Caki2 (cell line): ENCODE measurements at regions not wholly inside any gene's neighbourhood (a gene's known extent, or its start where the extent isn't known, plus 50 kb on each side); places are given as distances from the start of the nearest gene placed in this dataset.
"Not testable (repeated sequence)": the region's sequence is repeated elsewhere in the genome, so short reads cannot be mapped to it uniquely, and the experiment has no call there.

ENCODE experiments used
- DNase-seq: peaks from one replicate; pipeline ENCODE4 v3.0.0-alpha.2; 2015; ENCODE audit warnings: low read depth
- in situ Hi-C: cut with HindIII; loops from 2 replicates; pipeline ENCODE4 v1.10.0; 2016; ENCODE audit warnings: low sequenced_read_pairs, low pct_unique_long_range_greater_than_20kb, mixed read lengths

DNA sequence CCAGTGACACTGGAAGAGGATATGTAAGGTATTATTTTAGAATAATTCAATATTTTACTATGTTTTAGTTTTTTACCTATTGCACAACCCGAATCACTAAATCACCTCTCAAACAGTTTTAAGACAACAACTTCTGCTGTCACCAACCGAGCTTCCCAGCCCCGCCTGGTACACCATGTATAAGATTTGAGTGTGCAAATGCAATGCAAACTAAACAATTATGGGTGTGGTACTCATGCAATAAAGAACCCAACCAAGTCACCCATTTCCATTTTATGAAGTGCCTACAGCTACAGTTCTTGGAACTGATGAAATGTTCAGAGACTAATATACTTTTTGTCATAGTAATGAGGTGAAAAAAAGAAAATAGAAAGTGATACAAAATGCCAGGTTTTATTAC, 256.2 kb downstream of the TAFA4 start:
- in situ Hi-C loops, result no loop called here
- no peak for DNase-seq

DNA sequence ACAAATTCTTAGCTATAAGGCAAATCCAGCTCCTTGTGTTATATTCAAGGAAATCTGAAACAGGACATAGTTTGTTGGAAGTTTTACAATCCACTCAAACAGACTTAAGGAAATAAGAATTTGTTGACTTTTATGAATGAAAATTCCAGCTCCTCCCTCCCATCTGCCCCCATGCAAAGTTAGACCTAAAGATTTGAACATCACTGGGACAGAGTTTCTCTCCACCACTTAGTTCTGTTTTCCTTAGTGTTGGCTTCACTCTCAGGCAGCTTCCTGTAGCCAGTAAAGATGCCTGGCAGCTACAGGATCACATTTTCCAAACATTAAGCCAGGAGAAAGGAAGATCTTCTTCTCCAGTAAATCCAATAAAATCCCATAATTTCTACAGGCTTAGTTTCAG, 265.0 kb downstream of the TAFA4 start:
- in situ Hi-C loops, result no loop called here
- no peak for DNase-seq

DNA sequence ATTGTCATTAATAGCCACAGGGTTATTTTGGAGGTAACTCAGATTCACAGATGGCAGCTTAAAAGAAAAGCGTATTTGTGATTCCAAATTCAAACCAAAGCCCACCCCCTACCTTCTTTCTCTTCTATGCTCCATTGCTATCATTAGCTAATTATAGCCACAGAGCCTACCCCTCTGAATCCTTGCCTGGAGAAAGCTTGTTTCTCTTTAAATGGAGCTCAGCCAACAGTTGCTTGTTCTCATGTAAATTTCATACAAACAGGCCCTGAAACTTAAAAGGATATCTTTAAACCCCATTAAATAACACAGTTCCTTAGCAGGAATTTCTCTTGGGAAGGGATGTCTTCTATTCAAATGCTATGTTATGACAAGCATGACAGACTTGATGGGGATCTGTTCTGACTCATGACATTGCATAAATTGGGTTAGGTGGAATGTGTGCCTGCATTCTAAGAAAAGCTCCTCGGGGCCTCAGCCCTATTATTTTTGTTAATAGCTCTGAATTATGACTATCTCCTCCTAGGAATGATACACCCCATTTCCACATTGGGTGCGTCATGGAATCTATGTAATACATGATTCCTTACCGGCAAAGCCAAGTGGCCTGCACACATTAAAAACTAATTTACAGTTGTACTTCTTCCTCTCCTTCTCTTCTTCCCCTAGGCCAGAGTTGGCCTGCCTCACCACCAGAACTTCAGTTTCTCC, 265.8 kb downstream of the TAFA4 start:
- DNase-seq, result no peak
- in situ Hi-C loops, result no loop called here

DNA sequence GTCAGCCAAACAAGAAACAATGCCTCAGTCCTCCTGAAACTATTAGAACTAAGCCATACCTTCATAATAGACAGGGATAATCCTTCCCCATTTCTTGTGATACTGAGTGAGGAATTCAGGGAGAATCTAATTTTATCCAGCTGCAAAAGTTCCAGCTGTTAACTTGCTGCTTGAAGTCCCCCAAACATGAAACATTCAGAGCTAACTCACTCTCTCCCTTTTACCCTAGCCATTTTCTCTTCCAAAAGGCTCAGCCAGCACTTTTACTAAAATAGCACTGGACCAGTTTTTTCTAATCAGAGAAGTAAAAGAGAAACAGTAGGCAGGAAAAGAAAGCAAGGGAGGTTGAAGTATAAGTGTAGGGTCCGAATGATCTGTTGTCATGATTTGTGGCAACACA, 268.1 kb downstream of the TAFA4 start:
- DNase-seq, result no peak
- in situ Hi-C loops, result no loop called here

DNA sequence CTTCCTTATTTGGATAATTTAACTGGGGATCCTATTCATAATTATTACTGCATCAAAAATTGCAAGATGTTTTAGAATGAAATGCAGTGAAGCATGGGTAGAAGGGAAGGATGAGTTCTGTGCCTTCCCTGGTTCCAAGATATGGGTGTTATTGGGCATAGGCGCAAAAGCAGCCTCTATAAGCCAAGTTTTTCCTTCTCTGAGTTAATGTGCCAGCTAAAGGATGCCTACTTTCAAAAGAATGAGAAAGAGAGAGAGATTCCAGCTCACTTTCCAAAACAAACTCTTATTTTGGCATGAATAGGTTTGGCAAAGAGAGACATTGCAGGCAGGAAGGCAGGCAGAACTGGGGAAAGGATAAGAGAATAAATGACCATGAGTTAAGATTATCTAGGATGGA, 270.2 kb downstream of the TAFA4 start:
- in situ Hi-C loops, result no loop called here
- no peak for DNase-seq

DNA sequence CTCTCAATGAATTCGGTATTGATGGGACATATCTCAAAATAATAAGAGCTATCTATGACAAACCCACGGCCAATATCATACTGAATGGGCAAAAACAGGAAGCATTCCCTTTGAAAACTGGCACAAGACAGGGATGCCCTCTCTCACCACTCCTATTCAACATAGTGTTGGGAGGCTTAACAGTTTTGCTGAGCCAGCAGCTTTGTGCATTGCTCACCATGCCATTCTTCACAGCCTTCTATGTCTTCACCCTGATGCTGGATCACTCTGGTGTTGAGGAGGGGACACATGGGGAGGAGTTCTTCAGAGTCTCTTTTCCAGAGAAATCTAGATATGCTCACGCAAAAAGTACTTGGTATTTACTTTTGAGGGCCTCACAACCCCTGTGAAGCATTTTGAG, 281.7 kb downstream of the TAFA4 start:
- DNase-seq, in situ Hi-C loops: not testable (repeated sequence)

DNA sequence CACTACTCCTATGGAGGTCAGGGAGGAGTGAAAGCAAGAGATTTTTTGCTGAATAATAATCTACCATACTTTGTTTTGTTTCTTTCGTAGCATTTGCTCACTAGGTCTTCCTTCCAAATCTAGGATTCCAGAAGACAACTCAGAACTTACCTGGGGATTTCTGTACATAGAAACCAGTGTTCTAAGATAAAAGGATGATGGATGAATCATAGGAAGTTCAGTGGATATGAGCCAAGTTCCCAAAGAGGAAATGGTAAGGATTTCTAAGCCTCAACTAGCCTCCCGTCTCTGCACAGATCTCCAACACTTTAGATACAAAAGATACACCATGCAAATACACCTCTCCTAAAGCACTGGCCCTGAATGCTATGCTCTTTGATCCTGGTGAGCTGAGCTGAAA, 283.9 kb downstream of the TAFA4 start:
- no peak for DNase-seq
- in situ Hi-C loops, result no loop called here

DNA sequence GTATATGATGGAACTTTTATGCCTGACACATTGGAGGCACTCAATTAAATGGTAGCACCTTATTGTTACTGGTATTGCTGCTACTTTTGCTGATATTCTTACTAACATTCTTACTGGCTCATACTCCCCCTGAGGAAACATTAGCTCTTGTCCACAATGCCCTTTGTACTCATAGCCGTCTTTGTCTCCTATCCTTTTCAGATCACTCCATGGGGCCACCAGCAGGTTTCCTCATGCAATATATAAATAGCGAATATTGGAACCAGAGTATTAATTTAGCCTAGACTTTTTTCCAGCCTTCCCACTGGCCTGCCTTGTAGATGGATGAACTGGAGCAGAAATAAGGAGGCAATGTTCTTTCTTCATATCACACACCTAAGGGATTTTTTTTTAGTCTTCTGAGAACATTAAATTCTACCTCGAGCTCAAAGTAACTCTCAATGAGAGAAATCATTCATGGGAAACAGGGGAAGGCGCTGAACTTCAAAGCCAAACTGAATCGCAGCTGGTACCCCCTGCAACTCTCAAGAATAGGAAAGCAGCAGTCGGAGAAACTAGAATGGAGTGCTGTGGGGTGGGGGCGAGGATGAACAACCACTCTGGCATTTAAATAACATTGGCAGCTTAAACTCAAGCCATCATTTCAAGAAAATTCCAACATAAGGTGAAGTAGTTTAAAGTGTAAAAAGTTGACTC, 300.3 kb downstream of the TAFA4 start:
- in situ Hi-C loops, result no loop called here
- DNase-seq, result no peak

DNA sequence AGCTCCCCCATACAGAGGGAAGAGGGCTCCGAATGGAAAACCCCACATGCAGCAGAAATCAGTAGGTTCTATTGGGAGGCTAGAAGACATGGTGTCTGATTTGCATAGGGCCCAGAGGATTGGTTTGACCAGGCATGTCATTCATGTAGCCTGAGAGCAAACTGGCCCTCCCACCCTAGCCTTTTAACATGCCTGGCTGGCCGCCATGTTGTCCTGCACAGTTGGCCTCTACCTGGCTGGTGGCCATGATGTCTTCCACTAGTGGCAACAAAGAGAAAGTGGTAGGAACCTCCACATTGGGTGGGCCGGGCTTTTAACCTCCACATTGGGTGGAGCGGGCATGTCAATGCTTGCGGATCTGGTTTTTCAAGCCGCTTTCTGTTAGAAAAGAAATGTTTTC, 312.1 kb downstream of the TAFA4 start:
- in situ Hi-C loops, result no loop called here
- DNase-seq, result no peak

DNA sequence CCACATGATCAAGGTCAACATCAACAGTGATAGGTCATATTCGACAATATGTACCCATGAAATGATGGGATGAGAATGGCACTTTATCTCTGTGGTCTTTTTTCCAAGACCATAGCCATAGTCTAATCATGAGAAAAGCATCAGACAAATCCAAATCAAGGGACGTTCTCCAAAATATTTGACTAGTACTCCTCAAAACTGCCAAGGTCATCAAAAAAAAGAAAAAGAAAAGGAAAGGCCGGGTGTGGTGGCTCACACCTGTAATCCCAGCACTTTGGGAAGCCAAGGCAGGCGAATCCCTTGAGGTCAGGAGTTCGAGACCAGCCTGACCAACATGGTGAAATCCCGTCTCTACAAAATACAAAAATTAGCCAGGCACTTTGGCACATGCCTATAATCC, 318.3 kb downstream of the TAFA4 start:
- in situ Hi-C loops, result no loop called here
- no peak for DNase-seq

DNA sequence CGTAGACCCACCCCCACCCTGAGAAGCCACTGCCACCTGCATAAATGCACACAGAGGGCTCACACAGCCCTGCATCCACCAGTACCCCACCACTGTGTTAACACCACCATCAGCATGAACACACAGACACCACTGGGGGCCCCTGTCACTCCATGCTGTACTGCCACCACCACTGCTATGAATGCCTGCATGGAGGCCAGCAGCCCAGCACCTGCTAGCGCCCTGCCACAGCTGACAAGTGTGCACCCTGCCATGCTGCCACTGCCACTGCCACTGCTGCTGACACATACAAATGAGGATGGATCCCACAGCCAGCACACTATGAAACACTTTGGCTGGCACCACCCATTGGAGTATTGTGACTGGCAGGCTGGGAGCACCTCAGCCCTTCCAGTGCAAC, 361.0 kb downstream of the TAFA4 start:
- in situ Hi-C loops, result no loop called here
- no peak for DNase-seq

DNA sequence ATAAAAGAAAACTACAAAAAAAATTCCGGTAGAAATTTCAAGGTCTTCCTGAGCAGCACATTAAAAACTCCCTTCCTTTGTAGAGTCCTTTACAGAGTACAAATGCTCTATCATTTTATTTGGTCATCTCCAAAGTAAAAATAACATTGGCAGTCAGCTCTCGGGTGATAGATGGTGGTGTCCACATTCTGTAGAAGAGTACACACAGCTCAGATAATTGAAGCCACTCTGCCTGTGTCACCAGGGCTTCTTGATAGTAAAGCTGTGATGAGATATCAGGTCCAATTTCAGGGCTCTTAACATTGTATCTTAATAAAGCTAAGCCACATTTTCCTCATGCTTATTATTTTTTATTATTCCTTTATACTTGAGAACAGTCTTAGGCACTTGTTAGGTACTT, 371.6 kb downstream of the TAFA4 start:
- in situ Hi-C loops, result no loop called here
- no peak for DNase-seq

DNA sequence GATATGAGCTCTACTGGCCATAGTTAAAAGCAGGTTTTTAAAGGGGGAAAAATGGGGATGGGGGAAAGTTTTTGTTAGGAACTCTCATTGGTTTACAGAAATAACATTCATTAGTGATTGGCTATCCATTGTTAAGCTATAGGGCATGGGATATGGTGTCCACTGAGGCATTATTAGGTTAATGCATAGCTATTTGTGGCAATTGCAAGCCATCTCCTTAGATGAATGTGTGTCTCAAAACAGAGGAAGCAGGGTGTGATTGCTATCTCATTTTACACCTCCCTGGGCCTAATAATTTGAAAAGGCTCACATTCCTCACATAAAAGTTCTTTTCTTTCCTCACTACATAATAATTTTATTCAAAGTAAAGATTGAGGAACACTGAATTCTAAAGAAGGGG, 396.6 kb downstream of the TAFA4 start:
- in situ Hi-C loops, result no loop called here
- no peak for DNase-seq

DNA sequence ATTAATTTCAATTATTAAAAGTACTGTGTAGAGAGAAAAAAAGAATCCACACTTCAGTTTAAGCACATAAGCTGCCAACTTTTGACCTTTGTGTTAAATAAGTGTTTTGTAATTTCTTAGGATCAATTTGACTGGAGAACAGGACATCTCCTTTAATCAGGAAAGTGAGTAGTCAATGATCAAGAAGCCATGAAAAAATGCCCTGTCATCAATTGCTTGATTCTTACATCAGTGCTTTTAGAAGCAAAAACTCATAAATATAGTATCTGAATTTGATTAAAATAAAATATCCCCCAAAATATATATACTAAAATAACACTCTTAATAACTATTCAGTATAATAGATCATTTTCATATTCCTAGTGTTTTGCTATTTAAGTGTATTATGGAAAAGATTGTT, 409.0 kb downstream of the TAFA4 start:
- in situ Hi-C loops, result no loop called here
- DNase-seq, result no peak

DNA sequence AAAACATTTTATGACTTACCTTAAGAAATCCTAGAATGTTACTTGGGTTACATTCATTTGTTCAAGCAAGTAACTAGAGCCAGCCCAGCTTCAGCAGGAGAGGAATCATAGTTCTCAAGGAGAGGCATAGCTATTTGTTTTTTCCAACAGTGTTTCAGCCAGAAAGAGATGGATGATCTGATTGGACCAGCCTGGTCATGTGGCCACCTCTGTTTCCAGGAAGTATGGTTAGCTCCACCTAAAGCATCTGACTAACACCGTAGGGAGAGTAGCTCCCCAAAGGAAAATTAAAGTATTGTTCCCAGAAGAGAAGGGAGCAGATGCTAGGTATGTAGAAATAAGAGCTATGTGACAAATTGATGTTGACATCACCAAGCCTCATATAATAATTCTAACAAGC, 417.1 kb downstream of the TAFA4 start:
- in situ Hi-C loops, result no loop called here
- DNase-seq, result no peak

DNA sequence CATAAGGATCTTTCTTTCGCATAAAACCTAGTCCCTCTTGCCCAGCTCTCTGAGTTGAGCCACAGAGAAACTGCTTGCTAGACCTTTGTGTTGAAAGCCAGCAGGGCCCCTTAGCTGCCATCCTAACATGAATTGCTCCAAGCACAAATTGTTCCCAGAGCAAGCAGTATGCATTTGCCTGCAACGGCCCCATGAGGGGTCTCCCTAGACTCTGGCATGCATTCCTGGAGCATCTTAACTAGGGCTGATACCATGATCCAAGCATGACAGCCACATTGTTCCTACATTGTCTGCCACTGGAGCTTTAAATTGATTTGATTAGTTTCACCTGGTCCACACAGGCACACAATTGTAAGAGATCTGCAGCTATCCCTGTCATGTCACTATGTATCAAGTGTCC, 428.1 kb downstream of the TAFA4 start:
- in situ Hi-C loops, result no loop called here
- DNase-seq, result no peak

DNA sequence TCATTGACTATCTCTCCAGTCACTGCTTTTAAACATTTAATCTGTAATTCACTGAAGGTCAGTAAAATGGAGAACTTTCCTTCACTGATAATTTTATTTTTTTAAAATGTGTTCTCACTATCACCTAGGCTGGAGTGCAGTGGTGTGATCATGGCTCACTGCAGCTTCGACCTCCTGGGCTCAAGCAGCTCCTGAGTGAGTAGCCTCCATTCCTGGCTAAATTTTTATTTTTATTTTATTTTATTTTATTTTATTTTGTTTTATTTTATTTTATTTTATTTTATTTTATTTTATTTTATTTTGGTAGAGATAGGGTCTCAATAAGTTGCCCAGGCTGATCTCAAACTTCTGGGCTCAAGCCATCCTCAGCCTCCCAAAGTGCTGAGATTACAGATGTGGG, 446.5 kb downstream of the TAFA4 start:
- in situ Hi-C loops, result not testable (repeated sequence)

DNA sequence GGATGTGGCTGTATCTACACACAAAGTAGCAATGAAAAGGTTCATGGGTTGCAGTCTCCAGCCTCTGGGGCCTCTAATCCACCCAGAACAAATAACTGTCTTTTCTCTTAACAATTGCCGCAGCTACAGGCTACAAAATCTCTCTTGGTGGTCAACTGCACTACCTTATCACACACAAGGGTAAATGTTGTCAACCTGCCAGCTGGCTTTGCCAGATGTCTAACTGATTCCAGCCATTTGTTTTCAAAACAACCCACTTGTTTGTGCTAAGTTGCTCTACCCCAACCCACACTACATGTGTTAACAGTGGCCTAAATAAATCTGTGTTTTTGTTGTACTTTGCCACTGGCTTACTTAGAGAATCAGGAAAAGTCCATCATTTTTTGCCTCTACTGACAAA, 447.3 kb downstream of the TAFA4 start:
- no peak for DNase-seq
- in situ Hi-C loops, result no loop called here

More for the DNA sequence above, 446.5 kb downstream of the TAFA4 start:
- DNase-seq, result not testable (repeated sequence)

DNA sequence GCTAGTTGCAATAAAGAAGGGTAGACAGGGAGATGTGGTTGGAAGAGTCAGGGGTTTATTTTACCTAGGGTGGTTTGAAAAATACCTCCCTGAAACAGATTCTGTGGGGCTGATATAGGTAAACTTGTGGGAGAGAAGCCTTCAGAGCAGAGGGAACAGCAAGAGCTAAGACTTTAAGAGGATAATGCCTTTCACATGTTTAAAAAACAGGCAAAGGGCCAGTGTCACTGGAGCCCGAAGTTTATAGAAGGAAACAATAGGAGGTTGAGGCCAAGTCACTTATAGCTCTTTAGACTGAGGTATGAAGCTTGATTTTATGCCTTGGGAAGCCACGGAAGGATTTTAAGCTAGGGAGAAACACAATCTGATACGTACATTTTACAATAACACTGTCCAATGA, 448.7 kb downstream of the TAFA4 start:
- in situ Hi-C loops, result no loop called here

DNA sequence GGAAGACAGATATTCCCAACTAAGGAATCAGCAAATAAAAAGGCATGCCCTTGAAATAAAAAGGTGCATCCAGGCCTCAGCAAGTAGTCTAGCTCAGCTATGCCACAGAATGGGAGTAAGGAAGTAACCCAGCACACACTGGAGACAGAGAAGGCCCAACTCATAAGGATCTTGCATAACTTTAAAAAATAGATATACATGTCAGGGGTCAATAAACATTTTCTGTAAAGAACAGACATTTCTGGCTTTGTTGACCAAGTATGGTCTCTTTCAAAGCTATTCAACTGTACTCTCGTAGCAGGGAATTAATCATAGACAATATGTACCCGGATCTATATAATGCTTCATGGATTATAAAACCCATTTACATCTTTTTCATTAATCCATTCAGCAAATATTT, 449.3 kb downstream of the TAFA4 start:
- in situ Hi-C loops, result no loop called here
- DNase-seq, result no peak

More for the DNA sequence above, 448.7 kb downstream of the TAFA4 start:
- DNase-seq, result no peak
